PFSK-1 (cell line): ENCODE measurements at regions not wholly inside any gene's neighbourhood (a gene's known extent, or its start where the extent isn't known, plus 50 kb on each side); places are given as distances from the start of the nearest gene placed in this dataset.

Source experiments
- FOXP2 ChIP-seq: optimal IDR thresholded peaks from 2 replicates; pipeline ENCODE3; 2011; ENCODE audit warnings: borderline replicate concordance, control low read depth, inconsistent platforms; ENCODE audit not compliant: insufficient read depth; ENCODE audit errors: extremely low read length, extremely low read depth
- POLR2AphosphoS5 ChIP-seq: IDR thresholded peaks from 2 replicates; pipeline ENCODE4 v1.6.1; 2012; ENCODE audit warnings: low read depth, mild to moderate bottlenecking, control low read depth, low read length, moderate library complexity
- REST ChIP-seq, 2 experiments: IDR thresholded peaks; 2 replicates each; pipeline versions ENCODE4 v1.6.1 to v1.8.0; 2011 to 2012; ENCODE audit warnings: low read depth in 2 of 2, low read length in 2 of 2, control low read depth in 1 of 2, inconsistent platforms in 1 of 2, mild to moderate bottlenecking in 1 of 2, moderate library complexity in 1 of 2; ENCODE audit not compliant: insufficient read depth in 1 of 2
- SIN3A ChIP-seq: IDR thresholded peaks from 2 replicates; pipeline ENCODE4 v1.6.1; 2012; ENCODE audit warnings: mild to moderate bottlenecking, low read length, moderate library complexity, borderline replicate concordance; ENCODE audit not compliant: insufficient read depth
- TAF1 ChIP-seq: IDR thresholded peaks from 2 replicates; pipeline ENCODE4 v1.6.1; 2012; ENCODE audit warnings: low read length, control low read depth, borderline replicate concordance; ENCODE audit not compliant: insufficient read depth

- TF ChIP-seq SIN3A (no peak), REST (IDR thresholded peaks at IDR 0.05; ENCODE audit: insufficient read depth in 1 of 2, low read depth in 2 of 2, low read length in 2 of 2) (no peak), TAF1 (no peak), FOXP2 (no peak), POLR2AphosphoS5 (no peak)
These were observed 535.0 kb upstream of the ARID1B start for GRCh38 chr6:156242206-156242605.

GRCh38 chr6:156231026-156231765 lies 546.0 kb upstream of the ARID1B start:
- TF ChIP-seq FOXP2: no peak
- no peak for TF ChIP-seq SIN3A
- TF ChIP-seq POLR2AphosphoS5: no peak
- no peak for TF ChIP-seq REST (IDR thresholded peaks at IDR 0.05; ENCODE audit: insufficient read depth in 1 of 2, low read depth in 2 of 2, low read length in 2 of 2)
- no peak for TF ChIP-seq TAF1

- TF ChIP-seq TAF1: no peak
- TF ChIP-seq SIN3A: no peak
These were observed 557.2 kb upstream of the ARID1B start for GRCh38 chr6:156219973-156220372.

- TF ChIP-seq POLR2AphosphoS5: no peak
- TF ChIP-seq FOXP2: no peak
- TF ChIP-seq REST (IDR thresholded peaks at IDR 0.05; ENCODE audit: insufficient read depth in 1 of 2, low read depth in 2 of 2, low read length in 2 of 2): no peak
- no peak for TF ChIP-seq SIN3A
- no peak for TF ChIP-seq TAF1
These were observed 571.5 kb upstream of the ARID1B start for GRCh38 chr6:156205678-156206077.

GRCh38 chr6:156199182-156199581 lies 578.0 kb upstream of the ARID1B start:
- TF ChIP-seq FOXP2 (no peak), TAF1 (no peak), SIN3A (no peak), REST (IDR thresholded peaks at IDR 0.05; ENCODE audit: insufficient read depth in 1 of 2, low read depth in 2 of 2, low read length in 2 of 2) (no peak), POLR2AphosphoS5 (no peak)
